Right lobe of liver (tissue), 4 donors: ENCODE measurements at regions not wholly inside any gene's neighbourhood (a gene's known extent, or its start where the extent isn't known, plus 50 kb on each side); places are given as distances from the start of the nearest gene placed in this dataset.

Experiments used
- POLR2A ChIP-seq: fragments of 450-650 bp; IDR thresholded peaks from one replicate; pipeline ENCODE4 v1.6.1; 2017; ENCODE audit warnings: antibody characterized with exemption, mild to moderate bottlenecking
- TF ChIP-seq, protein P1 (sequence below), 4 donors: fragments of 200-600 bp in 3 of 4; fragments of 450-650 bp in 1 of 4; IDR thresholded peaks; one replicate each; pipeline versions ENCODE4 v1.5.1 to v1.8.0; 2016 to 2022; ENCODE audit warnings: antibody characterized with exemption in 4 of 4, mild to moderate bottlenecking in 2 of 4
- donor health status: DM: no; HTN: no; CAD: no.
- donor health status: DM: no; HTN: no; CAD: no.
- donor health status: DM: no; HTN: yes; CAD: no.

DNA sequence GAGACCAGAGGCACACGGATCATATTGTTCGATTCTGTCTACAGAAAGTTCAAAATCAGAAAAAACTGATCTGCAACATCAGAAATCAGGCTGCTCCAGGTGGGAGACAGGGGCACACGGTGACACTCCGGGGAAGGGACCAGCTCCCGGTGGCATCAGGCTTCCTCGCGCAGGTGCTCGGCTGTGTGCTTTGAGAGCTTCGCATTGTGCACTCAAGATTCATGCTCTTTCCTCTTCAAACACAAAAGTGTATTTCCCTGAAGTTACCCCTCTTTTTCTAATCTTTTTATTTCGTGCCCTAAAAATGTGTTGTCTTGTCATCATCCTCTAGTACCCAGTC, 108.1 kb downstream of the DLL1 start:
- TF ChIP-seq, protein P1, sequence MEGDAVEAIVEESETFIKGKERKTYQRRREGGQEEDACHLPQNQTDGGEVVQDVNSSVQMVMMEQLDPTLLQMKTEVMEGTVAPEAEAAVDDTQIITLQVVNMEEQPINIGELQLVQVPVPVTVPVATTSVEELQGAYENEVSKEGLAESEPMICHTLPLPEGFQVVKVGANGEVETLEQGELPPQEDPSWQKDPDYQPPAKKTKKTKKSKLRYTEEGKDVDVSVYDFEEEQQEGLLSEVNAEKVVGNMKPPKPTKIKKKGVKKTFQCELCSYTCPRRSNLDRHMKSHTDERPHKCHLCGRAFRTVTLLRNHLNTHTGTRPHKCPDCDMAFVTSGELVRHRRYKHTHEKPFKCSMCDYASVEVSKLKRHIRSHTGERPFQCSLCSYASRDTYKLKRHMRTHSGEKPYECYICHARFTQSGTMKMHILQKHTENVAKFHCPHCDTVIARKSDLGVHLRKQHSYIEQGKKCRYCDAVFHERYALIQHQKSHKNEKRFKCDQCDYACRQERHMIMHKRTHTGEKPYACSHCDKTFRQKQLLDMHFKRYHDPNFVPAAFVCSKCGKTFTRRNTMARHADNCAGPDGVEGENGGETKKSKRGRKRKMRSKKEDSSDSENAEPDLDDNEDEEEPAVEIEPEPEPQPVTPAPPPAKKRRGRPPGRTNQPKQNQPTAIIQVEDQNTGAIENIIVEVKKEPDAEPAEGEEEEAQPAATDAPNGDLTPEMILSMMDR (IDR thresholded peaks at IDR 0.05) = no peak
- no peak for TF ChIP-seq POLR2A
